ENCODE measurements at regions not wholly inside any gene's neighbourhood (a gene's known extent, or its start where the extent isn't known, plus 50 kb on each side); places are given as distances from the start of the nearest gene placed in this dataset.
A peak's percentile ranks its signal among the peaks of the same experiment; 100 is the strongest.
"Not testable (repeated sequence)": the region's sequence is repeated elsewhere in the genome, so short reads cannot be mapped to it uniquely, and the experiment has no call there.

- DNase-seq = peak; percentile 38
Measured at GRCh38 chr6:74610352-74610751, 595.5 kb downstream of the COL12A1 start.

DNA sequence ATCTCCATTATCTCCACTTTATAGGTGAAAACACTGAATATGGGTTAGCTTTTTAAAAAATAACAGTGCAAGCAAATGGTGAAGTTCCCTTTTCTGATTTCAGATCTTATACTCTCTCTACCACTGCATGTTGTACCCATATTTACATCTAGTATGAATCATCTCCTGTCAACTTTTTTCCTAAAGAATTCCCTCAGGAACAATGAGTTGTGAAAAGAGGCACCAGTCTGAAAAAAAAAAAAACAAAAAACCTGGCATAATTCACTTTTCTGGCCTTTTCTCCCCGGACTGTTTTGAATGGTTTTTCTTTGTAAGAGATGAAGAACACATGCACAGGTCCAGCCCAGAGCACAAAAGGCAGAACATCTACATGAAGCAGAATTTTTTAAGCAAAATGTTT is 596.0 kb downstream of the COL12A1 start:
- peak; percentile 75 for DNase-seq

DNA sequence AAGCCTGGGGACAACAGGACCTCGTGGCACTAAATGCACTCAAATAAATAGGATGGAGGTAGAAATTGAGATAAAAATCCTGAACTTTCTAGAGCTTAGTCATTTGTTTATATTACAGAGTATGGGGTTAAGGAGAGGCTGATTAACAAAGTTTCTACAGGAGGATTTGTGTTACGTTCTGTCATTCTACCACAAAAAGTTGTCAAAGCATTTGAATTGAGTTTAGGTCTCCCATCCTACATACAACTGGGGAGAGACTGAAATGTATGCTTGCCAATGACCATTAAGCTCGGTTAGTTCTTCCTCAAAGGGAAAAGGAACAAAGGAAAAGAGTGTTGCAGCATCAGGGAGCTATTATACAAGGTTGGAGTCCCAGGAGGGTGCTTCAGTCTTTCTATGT is 597.9 kb downstream of the COL12A1 start:
- peak; percentile 45 for DNase-seq

- DNase-seq = no peak
Measured at GRCh38 chr6:74607468-74607867, 598.4 kb downstream of the COL12A1 start.

GRCh38 chr6:74606582-74607071 is 599.2 kb downstream of the COL12A1 start:
- DNase-seq = peak; percentile 98

- DNase-seq = no peak
Measured at GRCh38 chr6:74605922-74606581, 599.8 kb downstream of the COL12A1 start.

DNA sequence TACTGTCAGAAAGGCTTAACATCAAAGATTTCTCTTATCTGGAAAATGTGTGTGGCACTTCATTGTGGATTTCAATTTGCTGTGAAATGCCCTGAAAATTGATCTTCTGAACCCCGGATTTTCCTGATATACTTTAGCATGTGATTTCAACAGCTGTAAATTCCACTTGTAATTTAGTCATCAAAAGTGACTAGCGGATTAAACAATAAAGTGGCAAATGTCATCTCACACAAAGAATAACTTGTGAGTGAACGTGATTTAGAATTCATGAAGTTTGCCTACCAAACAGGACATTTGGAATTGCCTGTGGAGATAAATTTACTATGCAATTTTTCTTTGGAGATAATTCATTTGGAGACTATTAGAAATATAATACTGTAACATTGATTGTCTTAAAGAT is 601.6 kb downstream of the COL12A1 start:
- no peak for DNase-seq

- peak; percentile 75 for DNase-seq
Measured at GRCh38 chr6:74603322-74604076, 602.4 kb downstream of the COL12A1 start.

DNA sequence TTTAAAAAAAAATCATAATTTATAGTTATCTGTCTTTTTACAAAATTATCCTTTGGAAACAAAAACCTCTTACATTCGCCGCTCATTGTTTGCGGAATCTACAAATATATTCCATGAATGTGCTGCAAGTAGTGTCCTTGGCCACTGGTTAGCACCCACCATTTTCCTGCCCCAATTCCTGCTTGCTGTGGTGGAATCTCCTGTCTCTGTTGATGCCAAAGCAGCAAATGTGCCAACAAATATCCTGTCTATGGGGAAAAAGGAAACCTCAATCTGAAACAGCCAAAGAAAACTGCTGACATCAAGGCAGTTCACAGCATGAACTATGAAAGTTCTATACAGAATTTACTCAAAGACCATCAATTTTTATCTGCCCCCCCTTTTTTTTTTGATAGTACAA is 603.6 kb downstream of the COL12A1 start:
- no peak for DNase-seq

GRCh38 chr6:74598462-74599393 is 607.1 kb downstream of the COL12A1 start:
- peak; percentile 36 for DNase-seq

- no peak for DNase-seq
Measured at GRCh38 chr6:74597840-74598239, 608.0 kb downstream of the COL12A1 start.

GRCh38 chr6:74597266-74597665 is 608.6 kb downstream of the COL12A1 start:
- peak; percentile 62 for DNase-seq

DNA sequence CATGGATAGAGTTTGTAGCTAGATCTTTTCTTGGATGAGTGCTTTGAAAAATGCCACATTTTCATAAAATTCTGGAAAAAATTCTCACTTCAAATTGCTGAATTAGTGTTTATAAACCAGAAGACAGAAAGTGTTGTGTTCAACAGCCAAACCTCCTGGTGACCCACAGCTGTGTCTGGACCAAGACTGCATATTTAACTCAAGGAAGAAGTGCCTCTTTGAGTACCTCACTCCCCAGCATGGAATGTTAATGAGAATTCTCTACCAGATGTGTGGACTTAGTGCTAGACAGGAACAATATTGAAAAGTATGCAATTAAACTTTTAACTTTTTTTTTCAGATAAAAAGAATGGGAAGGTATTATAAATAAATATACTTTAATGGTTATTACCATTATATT is 609.3 kb downstream of the COL12A1 start:
- peak; percentile 47 for DNase-seq

- DNase-seq = not testable (repeated sequence)
Measured at GRCh38 chr6:74594350-74594749, 611.5 kb downstream of the COL12A1 start.

DNA sequence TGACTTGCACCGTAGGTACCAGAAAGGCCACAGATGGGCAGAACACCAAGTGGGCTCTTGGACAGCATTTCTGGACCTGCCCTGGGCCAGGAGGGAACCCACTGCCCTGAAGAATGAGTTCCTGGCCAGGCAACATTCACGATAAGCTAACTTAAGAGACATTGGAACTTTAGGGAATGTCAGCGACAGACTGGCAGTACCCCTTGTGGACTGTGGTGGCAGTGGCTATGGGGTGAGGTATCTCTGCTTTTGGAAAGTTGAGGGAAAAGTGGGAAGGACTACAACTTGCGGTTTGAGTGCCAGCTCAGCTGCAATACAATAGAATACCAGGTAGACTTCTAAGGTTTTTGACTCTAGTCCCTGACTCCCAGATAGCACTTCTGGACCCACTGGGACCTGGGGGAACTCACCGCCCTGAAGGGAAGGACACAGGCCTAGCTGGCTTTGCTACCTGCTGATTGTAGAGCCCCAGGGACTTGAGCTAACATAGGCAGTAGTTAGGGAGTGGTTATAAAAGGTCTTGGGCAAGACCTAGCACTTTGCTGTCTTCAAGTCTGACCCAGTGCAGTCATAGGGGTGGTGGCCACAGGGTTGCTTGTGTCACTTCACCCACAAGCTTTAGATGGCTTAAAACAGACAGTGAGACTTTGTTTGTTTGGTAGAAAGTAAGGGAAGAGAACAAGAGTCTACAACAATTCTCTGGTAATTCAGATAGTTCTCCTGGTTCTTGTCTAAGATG is 617.6 kb downstream of the COL12A1 start:
- no peak for DNase-seq

GRCh38 chr6:74587386-74587785 is 618.5 kb downstream of the COL12A1 start:
- no peak for DNase-seq

DNA sequence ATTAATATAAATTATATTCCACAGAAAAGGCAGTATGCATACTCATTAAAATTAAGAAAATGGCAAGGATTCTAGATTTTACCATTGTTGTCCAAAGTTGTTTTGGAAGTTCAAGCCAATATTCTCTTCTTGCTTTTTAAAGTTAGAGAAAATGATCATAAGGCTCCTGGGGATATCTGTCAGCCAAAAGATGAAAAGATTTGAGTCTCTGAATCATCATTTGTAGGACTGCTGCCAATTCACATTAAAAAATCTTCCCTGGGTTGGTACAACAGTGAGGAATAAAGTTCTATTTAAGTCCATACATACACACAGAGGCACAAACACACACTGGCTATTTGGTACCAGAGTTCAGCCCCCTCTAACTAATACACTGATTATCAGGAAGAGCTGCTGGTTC is 620.1 kb downstream of the COL12A1 start:
- DNase-seq = peak; percentile 74

GRCh38 chr6:74581681-74582080 is 624.2 kb downstream of the COL12A1 start:
- DNase-seq = no peak

GRCh38 chr6:74579794-74580193 is 626.1 kb downstream of the COL12A1 start:
- no peak for DNase-seq

- DNase-seq = no peak
Measured at GRCh38 chr6:74579047-74579446, 626.8 kb downstream of the COL12A1 start.

- peak; percentile 84 for DNase-seq
Measured at GRCh38 chr6:74578339-74578738, 627.5 kb downstream of the COL12A1 start.

DNA sequence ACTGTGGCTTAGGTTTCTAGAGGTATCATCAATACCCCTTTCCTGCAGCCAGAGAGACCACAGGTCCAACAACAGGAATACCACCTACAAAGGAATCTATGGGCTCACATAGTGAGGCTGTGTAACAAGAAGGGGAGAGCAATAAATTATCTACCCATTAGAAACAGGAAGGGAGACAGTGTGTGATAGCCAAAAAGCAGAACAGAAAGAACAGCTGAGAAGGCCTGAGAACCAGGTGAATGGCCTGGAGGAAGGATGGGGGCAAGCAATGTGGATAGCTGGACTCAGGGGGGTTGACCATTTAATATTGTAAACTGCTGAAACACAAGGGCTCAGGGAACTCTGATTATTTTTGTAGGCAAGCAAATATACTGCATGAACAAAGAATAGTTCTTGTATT is 628.2 kb downstream of the COL12A1 start:
- DNase-seq = no peak

DNA sequence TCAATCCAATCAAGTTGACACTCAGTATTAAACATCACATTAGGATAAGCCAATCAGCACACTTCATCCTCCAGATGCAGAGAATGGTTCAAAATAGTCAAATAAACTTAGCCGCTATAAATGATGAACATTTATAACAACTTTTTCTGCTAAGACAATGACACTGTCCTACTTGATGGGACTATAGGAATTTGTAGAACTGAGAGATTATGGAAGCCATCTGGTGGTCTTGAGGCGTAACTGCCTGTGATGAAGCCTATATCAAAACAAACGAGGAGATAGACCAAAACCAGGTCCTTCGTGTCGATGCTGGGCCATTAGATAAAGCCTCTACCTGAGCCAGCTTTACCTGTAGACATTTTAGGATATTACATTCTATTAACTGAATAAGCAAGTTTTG is 631.1 kb downstream of the COL12A1 start:
- DNase-seq = peak; percentile 54
